T-helper 1 cell treated with Interleukin-12 subunit alpha and Interleukin-12 subunit beta and Interleukin-4 antibody, amounts not matched to agents 30 ng/mL and 1 ng/mL, for 36 hours (primary cell): ENCODE measurements at regions not wholly inside any gene's neighbourhood (a gene's known extent, or its start where the extent isn't known, plus 50 kb on each side); places are given as distances from the start of the nearest gene placed in this dataset.
"Not testable (repeated sequence)": the region's sequence is repeated elsewhere in the genome, so short reads cannot be mapped to it uniquely, and the experiment has no call there.

ENCODE experiments used
- intact Hi-C: fragments of 100-400 bp; cut with micrococcal nuclease; formaldehyde crosslinking; loops from one replicate; pipeline ENCODE4 v1.15.1; 2024

- intact Hi-C loops = no loop called here
Observed at GRCh38 chr11:27242591-27242990, 120.4 kb downstream of the CCDC34 start.

- intact Hi-C loops = no loop called here
Observed at GRCh38 chr11:27241311-27242122, 121.5 kb downstream of the CCDC34 start.

- intact Hi-C loops = no loop called here
Observed at GRCh38 chr11:27239305-27239942, 123.6 kb downstream of the CCDC34 start.

DNA sequence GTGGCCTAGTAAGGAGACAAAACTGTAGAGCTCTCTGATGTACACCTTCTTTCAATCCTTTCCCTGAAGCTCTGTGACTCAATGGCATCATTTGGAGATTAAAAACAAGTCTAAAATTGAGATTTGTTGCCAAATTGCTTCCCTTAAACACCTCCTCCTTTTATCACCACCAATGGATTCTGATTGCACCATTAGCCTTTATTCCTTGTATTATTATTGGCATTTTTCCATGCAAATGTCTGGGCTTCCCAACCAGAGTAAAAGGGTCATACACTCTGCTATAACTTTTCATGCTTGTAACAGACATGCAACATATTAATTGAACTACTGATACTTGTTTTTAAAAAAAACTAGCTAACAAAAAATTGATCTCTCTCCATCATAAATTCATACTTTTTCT is 124.2 kb downstream of the CCDC34 start:
- intact Hi-C loops = no loop called here

- intact Hi-C loops = no loop called here
Observed at GRCh38 chr11:27237643-27238042, 125.4 kb downstream of the CCDC34 start.

GRCh38 chr11:27234961-27235360 is 128.1 kb downstream of the CCDC34 start:
- intact Hi-C loops = no loop called here

GRCh38 chr11:27234043-27234668 is 128.9 kb downstream of the CCDC34 start:
- intact Hi-C loops = no loop called here

DNA sequence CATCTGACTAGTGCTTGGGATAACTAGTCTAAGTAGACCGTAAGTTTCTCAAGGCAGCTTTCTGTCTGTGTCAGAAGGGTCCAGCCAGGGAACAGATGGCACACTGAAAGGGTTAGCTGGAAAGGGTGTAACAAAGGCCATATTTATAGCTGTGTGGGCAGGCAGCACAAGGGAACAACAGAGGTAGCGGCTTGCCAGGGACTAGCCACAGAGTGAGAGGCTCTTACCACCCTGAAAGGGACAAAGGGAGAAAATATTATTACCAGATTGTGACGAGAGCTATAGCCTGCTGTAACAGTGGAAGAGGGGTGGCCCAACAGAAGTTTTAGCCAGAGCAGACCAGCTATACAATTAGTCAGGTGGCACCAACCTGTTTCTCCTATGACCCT is 129.4 kb downstream of the CCDC34 start:
- intact Hi-C loops = no loop called here

- intact Hi-C loops = no loop called here
Observed at GRCh38 chr11:27231530-27231929, 131.5 kb downstream of the CCDC34 start.

DNA sequence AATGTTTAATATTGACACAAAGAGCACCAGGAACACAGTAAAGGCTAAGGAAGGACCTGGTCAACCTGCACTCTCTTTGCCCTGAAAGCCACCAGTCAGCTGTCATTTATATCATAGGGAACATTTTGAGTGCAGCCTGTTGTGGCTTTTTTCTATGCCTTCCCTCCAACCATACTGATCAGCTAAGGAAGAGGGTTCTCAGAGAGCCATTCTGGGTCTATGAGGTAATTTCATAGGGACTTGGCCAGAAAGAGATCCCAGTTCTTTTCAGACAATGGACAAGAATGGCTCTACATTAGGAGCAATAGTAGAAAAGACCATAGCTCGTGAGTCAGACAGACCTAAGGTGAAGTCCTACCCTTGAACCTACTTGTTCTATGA is 132.8 kb downstream of the CCDC34 start:
- intact Hi-C loops = no loop called here

DNA sequence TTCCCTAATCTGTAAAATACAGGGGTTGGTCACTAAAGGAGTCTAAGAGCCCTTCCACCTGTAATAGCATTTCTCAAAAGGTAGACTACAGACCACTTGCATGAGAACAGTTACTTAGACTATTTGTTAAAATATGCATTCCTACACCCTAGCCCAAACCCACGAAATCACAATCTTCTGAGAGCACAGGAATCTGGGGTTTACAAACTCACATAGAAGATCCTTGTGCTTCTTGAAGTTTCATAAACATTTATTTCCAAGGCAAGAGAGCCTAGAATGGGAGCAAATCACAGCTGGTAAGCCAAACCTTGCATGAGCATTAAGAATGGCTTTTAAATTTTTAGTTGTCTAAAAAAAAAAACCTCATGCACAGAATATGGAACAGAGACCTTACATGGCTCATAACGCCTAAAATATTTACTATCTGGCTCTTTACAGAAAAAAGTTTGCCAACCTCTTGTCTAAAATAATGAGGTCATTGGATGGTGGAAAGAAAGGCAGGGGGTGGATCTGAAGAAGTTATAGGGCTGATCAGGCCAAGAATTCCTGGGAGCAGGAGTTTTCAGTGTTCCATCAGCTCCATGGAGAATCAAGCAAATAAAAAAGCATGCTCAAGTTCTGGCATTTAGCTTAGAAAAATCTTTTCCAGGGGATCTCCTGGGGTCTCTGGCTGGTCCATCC is 133.4 kb downstream of the CCDC34 start:
- intact Hi-C loops = no loop called here

DNA sequence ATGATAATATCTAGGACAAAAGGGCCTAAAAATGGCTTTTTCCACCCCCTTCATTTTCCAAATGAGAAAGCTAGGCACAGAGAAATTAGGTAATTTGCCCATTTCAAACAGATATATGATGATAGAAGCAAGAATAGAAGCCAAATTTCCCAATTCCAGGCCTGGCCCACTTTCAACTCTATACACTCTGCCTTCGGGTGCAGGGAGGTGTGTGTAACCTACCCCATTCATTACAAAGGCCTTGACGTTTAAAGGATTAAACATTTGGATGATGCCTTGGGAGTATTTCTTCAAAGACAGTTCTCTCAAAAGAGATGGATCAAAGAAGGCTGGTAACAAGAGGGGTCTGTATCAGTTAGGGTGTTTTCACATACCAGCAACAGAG is 134.1 kb downstream of the CCDC34 start:
- intact Hi-C loops = no loop called here

DNA sequence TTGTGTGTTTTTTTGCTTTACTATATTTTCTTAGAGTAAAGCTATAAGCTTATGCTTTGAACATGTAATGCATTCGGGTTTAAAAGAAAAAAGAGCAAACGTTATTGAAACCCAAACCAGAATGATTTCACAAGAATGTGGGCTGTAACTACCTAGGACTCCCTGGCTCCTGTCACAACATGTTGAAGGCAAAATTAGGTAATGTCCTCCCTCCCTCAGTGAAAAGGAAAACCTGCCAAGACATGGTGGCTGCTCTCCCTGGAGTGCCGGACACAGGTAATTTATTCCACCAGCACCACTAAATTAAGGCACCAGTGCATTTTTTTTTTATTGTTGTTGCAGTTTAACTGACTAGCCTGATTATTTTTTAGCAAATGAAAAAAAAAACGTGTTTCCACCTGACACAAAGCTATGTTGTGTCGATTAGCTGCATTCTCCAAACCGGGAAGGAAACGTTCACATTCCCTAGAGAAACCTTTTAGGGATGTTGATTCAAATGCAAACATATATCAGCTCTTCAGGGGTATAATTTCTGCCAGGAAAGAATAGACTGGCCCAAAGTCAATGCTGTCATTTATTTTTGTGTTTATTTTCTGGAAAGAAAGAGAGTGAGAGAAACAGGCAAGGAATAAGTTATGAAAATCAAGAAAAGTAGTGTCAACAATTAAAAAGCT is 134.6 kb downstream of the CCDC34 start:
- intact Hi-C loops = no loop called here

- intact Hi-C loops = no loop called here
Observed at GRCh38 chr11:27227736-27228135, 135.3 kb downstream of the CCDC34 start.

- intact Hi-C loops = not testable (repeated sequence)
Observed at GRCh38 chr11:27219487-27220039, 143.5 kb downstream of the CCDC34 start.

DNA sequence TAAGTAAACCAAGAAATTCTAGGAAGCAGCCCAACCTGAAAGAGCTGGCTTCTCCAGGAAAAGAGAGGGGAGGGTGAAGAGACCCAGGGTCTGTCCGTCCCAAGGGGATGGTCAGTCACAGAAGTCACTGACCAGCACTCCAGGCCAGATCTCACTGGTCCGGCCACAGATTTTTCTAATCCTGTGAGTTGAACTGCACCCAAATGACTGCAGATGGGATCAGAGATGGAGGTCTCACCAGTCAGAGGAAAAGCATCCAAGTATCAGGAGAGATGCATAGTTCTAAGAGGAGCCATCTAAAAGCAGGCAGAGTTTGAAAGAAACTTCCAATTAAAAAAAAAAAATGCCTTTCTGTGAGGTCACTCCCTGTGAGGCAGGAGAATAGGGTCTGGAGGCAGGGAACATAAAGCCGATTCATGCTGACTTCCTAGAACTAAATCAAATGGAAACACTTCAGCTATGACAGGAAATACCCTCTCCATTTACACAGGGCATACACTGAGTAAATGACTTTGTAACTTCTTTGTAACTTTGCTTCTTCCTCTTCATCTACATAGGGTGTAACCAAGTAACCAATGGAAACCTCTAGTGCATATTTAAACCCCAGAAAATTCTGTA is 144.5 kb downstream of the CCDC34 start:
- intact Hi-C loops = no loop called here

DNA sequence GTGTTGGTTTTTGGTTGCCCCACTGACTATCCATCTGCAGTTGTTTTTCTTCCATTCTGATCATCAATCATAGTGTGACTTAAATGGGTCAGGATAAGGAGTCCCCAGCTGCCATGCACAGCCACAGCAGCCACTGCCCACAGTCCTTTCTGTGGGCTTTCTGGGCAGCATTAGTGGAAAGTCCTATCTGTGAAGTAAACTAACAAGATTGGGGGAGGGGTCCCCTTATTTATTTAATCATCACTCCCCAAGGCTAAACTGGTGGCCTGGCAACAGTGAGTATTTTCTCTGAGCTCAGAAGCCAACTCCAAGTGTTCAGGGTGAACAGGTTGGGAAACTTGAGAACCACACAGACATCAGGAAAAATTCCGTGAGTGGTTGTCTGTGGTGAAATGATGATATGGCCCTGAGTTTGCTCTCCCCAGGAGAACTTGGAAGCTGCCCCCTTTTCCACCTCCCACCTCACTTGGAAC is 145.0 kb downstream of the CCDC34 start:
- intact Hi-C loops = no loop called here

DNA sequence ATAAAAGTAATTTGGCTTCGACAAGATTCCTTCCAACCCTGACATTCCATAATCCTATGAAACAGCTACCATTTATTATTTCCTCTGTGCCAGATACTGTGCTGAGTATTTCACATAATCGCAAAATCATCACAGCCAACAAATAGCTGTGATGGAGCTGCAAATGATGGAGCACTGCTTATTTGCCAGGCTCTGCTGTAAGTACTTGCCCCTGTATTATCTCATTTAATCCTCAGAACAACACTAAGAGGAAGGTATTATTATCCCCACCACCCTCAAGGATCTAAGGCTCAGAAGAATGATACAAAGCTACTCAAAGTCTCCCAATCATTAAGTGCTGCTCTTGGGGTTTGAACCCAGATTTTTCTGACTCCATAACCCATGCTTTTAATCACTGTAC is 145.5 kb downstream of the CCDC34 start:
- intact Hi-C loops = no loop called here

GRCh38 chr11:27216270-27217149 is 146.5 kb downstream of the CCDC34 start:
- intact Hi-C loops = no loop called here
